ENCODE measurements at regions not wholly inside any gene's neighbourhood (a gene's known extent, or its start where the extent isn't known, plus 50 kb on each side); places are given as distances from the start of the nearest gene placed in this dataset.
"Not testable (repeated sequence)": the region's sequence is repeated elsewhere in the genome, so short reads cannot be mapped to it uniquely, and the experiment has no call there.

DNA sequence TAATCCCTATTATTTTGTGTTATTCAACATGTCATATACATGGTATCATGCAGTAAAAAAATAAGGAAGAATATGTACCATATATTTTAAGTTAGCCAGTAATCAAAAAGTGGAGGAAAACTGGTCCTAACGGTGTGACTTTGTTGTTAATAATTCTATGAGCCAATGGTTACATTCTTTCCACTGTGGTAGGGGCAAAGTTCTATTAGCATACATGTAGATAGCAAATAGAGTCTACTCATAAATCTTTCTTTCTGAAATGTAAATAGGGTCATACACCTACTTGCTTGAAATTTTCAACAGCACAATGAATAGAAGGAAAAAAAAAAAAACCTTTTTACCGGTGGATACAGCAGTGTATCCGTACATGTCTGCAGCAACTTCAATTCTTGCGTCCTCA, 364.8 kb downstream of the RAB38 start:
- no peaks in the 10 kb centered on the region for H3K36me3 ChIP-seq (ENCODE audit: insufficient read depth, low read depth, low read length)
- H3K27ac ChIP-seq (ENCODE audit: low read length), result no peak overlapping the region
- H3K9ac ChIP-seq (ENCODE audit: low read depth, low read length), result no peak overlapping the region
- H3K4me1 ChIP-seq (ENCODE audit: insufficient read depth, low read length), result no peaks in the 10 kb centered on the region
- no peaks in the 10 kb centered on the region for H3K9me3 ChIP-seq (ENCODE audit: insufficient read depth, low read depth, low read length)
- no peak overlapping the region for H3K4me3 ChIP-seq (ENCODE audit: low read length)
- no peaks in the 10 kb centered on the region for H3K27me3 ChIP-seq (ENCODE audit: insufficient read depth, low read length)

DNA sequence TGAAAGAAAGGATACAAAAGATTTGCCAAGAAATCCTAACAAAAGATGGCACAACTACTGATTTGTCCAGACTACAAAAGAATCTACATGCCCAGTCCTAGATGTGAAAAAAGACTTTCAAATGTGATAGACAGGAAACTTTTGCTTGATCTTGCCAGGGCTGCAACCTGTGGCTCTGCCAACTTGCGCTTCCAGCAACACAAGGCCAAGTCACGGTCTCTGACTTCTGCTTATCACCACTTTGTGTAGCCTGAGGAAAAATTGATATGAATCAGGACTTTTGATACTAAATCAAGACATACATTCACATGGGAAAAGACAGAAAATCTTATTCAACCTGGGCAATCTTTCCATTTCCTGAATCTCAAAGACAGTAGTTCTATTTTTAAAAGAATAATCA, 366.0 kb downstream of the RAB38 start:
- H3K4me1 ChIP-seq (ENCODE audit: insufficient read depth, low read length), result no peaks in the 10 kb centered on the region
- no peaks in the 10 kb centered on the region for H3K36me3 ChIP-seq (ENCODE audit: insufficient read depth, low read depth, low read length)
- H3K4me3 ChIP-seq (ENCODE audit: low read length), result no peak overlapping the region
- H3K9me3 ChIP-seq (ENCODE audit: insufficient read depth, low read depth, low read length), result no peaks in the 10 kb centered on the region
- no peak overlapping the region for H3K27ac ChIP-seq (ENCODE audit: low read length)
- H3K27me3 ChIP-seq (ENCODE audit: insufficient read depth, low read length), result no peaks in the 10 kb centered on the region
- H3K9ac ChIP-seq (ENCODE audit: low read depth, low read length), result no peak overlapping the region

DNA sequence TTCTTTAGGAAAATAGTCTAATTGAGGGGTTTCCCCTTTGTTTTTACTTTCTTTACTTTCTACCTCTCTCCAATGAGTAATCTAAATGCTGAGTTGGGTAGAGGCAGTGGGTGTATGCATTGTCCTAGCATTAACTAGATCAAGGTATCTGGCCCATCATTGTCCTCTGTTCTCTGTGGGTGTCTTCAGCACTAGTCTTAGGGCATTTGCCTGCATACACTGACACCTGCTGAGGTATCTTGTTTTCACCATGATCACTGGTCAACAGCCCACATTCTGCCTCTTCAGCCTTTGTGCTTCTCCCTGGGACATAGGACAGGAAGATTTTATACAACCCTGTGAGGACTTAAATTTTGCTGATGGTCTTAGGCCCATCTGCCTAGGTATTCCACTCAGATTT, 371.1 kb downstream of the RAB38 start:
- Histone ChIP-seq H3K27me3 (ENCODE audit: insufficient read depth, low read length) (no peaks in the 10 kb centered on the region), H3K9ac (ENCODE audit: low read depth, low read length) (no peak overlapping the region), H3K4me1 (ENCODE audit: insufficient read depth, low read length) (no peaks in the 10 kb centered on the region), H3K27ac (ENCODE audit: low read length) (no peak overlapping the region), H3K9me3 (ENCODE audit: insufficient read depth, low read depth, low read length) (no peaks in the 10 kb centered on the region), H3K4me3 (ENCODE audit: low read length) (no peak overlapping the region), H3K36me3 (ENCODE audit: insufficient read depth, low read depth, low read length) (no peaks in the 10 kb centered on the region)

DNA sequence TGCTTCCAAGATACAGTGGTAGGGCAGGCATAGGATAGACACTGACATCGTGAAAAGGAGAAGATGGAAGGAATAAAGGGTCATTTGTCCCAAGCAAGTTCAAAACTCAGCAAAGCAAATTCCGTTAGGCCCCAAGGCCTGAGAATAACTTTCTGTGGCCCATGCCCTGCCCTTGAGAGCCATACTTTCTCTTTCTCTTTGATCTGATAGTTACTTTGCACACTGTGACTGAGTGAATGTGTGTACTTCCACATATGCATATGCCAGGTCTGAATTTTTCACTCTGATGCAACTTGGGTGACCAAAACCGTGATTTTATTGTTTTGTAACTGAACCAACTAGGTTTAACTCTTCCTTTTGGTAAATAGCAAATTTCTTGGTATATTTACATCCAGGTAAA, 371.5 kb downstream of the RAB38 start:
- Histone ChIP-seq H3K27ac (ENCODE audit: low read length) (no peak overlapping the region), H3K27me3 (ENCODE audit: insufficient read depth, low read length) (no peaks in the 10 kb centered on the region), H3K9ac (ENCODE audit: low read depth, low read length) (no peak overlapping the region), H3K4me3 (ENCODE audit: low read length) (no peak overlapping the region), H3K4me1 (ENCODE audit: insufficient read depth, low read length) (no peaks in the 10 kb centered on the region), H3K36me3 (ENCODE audit: insufficient read depth, low read depth, low read length) (no peaks in the 10 kb centered on the region), H3K9me3 (ENCODE audit: insufficient read depth, low read depth, low read length) (no peaks in the 10 kb centered on the region)

DNA sequence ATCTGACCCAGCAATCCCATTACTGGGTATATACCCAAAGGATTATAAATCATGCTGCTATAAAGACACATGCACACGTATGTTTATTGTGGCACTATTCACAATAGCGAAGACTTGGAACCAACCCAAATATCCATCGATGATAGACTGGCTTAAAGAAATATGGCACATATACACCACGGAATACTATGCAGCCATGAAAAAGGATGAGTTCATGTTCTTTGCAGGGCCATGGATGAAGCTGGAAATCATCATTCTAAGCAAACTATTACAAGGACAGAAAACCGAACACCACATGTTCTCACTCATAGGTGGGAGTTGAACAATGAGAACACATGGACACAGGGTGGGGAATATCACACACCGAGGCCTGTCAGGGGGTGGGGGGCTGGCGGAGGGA, 390.4 kb downstream of the RAB38 start:
- not testable (repeated sequence) for H3K27ac ChIP-seq (ENCODE audit: low read length); H3K27me3 ChIP-seq (ENCODE audit: insufficient read depth, low read length); H3K4me1 ChIP-seq (ENCODE audit: insufficient read depth, low read length); H3K9ac ChIP-seq (ENCODE audit: low read depth, low read length); H3K36me3 ChIP-seq (ENCODE audit: insufficient read depth, low read depth, low read length); H3K9me3 ChIP-seq (ENCODE audit: insufficient read depth, low read depth, low read length); H3K4me3 ChIP-seq (ENCODE audit: low read length)

DNA sequence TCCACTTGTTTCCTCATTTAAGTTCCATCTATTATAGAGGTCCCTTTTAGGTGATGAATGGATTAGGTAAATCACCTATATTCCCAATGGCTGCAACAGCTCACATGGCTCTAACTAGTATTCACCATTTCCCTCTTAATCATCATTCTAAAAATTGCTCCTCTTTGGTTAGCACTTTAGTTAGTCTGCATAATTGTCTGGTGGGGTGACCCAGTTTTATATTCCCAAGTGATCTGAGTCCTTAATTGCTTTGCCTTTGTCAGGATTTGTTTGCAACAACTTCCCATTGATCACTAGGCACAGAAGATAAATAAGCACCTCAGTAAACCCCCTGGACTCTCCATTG, 395.2 kb downstream of the RAB38 start:
- H3K9me3 ChIP-seq (ENCODE audit: insufficient read depth, low read depth, low read length), result no peaks in the 10 kb centered on the region
- no peaks in the 10 kb centered on the region for H3K27me3 ChIP-seq (ENCODE audit: insufficient read depth, low read length)
- no peak overlapping the region for H3K27ac ChIP-seq (ENCODE audit: low read length)
- no peak overlapping the region for H3K9ac ChIP-seq (ENCODE audit: low read depth, low read length)
- no peaks in the 10 kb centered on the region for H3K4me1 ChIP-seq (ENCODE audit: insufficient read depth, low read length)
- no peak overlapping the region for H3K4me3 ChIP-seq (ENCODE audit: low read length)
- no peaks in the 10 kb centered on the region for H3K36me3 ChIP-seq (ENCODE audit: insufficient read depth, low read depth, low read length)

DNA sequence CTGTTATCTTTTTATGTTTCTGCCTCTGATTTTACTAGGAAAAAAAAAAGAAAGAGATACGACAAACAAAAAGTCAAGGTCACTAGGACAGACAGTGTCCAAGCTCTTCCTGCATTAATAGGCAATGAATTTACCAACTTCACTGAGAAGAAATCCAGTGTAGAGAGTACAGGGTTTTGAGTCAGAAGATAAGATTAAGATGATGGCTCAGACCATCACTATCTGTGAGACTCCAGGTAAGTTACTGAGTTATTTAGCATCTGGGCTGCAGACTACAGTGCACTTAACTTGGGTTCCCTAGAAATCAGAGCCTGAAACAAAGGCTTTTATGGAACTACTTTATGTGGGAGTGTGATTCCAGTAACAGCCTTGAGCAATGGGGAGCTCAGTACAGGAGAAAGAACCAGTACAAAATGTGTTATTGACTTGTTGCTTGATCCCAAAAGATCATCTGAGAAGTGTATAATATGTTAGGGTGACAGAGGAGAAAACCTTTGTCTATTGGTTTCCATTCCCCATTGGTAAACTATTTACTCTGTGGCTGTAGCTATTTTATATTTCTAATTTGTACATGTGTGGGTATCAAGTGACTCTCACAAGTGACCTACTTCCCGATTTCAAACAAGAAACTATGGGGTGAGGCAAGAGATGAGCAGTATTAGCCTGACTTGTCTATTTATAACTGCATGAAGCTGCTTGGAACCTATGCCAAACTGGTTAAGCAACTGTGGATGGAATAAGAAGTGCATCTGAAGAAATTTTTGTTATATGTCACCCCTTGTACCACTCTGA, 395.8 kb downstream of the RAB38 start:
- no peaks in the 10 kb centered on the region for H3K36me3 ChIP-seq (ENCODE audit: insufficient read depth, low read depth, low read length)
- H3K4me3 ChIP-seq (ENCODE audit: low read length), result no peak overlapping the region
- H3K27ac ChIP-seq (ENCODE audit: low read length), result no peak overlapping the region
- H3K4me1 ChIP-seq (ENCODE audit: insufficient read depth, low read length), result no peaks in the 10 kb centered on the region
- no peaks in the 10 kb centered on the region for H3K9me3 ChIP-seq (ENCODE audit: insufficient read depth, low read depth, low read length)
- H3K27me3 ChIP-seq (ENCODE audit: insufficient read depth, low read length), result no peaks in the 10 kb centered on the region
- no peak overlapping the region for H3K9ac ChIP-seq (ENCODE audit: low read depth, low read length)

DNA sequence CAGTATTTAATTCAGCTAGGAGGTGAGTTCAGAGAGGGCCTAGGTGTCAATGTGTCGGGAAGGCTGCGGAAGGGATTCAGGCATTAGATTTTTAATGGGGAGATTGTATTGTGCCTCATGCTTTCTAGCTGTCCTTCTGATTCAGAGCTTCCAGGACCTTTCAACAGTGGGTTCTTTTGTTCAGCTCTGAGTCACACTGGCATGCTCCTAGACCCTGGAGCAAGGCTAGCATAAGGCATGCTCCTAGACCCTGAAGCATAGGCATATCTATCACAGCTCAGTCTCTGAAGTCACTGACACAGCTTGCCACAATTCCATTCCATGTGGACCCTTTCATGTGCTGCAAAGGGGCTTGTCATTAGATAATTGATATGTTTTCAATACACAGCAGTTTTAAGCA, 396.9 kb downstream of the RAB38 start:
- Histone ChIP-seq H3K4me3 (ENCODE audit: low read length) (no peak overlapping the region), H3K27me3 (ENCODE audit: insufficient read depth, low read length) (no peaks in the 10 kb centered on the region), H3K36me3 (ENCODE audit: insufficient read depth, low read depth, low read length) (no peaks in the 10 kb centered on the region), H3K9me3 (ENCODE audit: insufficient read depth, low read depth, low read length) (no peaks in the 10 kb centered on the region), H3K27ac (ENCODE audit: low read length) (no peak overlapping the region), H3K9ac (ENCODE audit: low read depth, low read length) (no peak overlapping the region), H3K4me1 (ENCODE audit: insufficient read depth, low read length) (no peaks in the 10 kb centered on the region)

DNA sequence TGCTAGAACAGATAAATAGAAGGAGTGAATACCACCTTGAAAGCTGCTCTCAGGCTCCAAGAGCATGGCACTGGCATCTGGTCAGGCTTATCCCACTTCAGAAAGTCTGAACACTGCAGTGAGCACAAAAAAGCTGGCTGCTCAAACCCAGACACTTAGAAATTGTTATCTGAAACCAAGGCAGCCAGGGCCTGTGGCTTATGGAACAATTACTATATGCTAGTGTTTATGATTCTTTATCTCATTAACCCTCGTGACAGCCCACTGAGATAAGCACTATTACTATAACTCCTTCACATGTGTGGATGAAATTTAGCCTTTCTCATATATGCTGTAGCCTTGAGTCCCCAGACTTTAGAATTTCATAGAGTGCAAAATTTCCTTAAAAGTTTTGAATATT, 400.2 kb downstream of the RAB38 start:
- Histone ChIP-seq H3K9ac (ENCODE audit: low read depth, low read length) (no peak overlapping the region), H3K4me1 (ENCODE audit: insufficient read depth, low read length) (no peaks in the 10 kb centered on the region), H3K4me3 (ENCODE audit: low read length) (no peak overlapping the region), H3K36me3 (ENCODE audit: insufficient read depth, low read depth, low read length) (no peaks in the 10 kb centered on the region), H3K27ac (ENCODE audit: low read length) (no peak overlapping the region), H3K27me3 (ENCODE audit: insufficient read depth, low read length) (no peaks in the 10 kb centered on the region), H3K9me3 (ENCODE audit: insufficient read depth, low read depth, low read length) (no peaks in the 10 kb centered on the region)

DNA sequence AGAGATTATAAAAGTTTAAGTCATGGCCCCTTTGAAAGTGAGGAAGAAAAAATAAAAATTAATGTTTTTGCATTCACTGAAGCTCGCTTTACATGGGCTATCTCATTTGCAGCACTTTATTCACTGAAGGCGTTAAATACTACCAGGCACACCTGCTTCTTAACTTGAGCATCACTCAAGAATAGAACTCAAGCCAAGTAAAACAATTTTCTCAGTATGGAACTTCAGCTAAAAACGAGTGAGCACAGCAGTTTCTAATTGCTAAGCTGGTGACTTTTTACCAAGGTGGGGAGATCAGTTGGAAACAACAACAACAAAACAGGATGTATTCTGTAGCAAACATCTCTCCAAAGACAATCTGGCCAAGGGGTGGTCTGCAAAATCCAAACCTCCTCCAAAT, 405.6 kb downstream of the RAB38 start:
- H3K4me3 ChIP-seq (ENCODE audit: low read length), result no peak overlapping the region
- H3K27me3 ChIP-seq (ENCODE audit: insufficient read depth, low read length), result no peaks in the 10 kb centered on the region
- H3K9ac ChIP-seq (ENCODE audit: low read depth, low read length), result no peak overlapping the region
- H3K27ac ChIP-seq (ENCODE audit: low read length), result no peak overlapping the region
- no peaks in the 10 kb centered on the region for H3K9me3 ChIP-seq (ENCODE audit: insufficient read depth, low read depth, low read length)
- peaks cover 5% of the 10 kb centered on the region for H3K4me1 ChIP-seq (ENCODE audit: insufficient read depth, low read length)
- no peaks in the 10 kb centered on the region for H3K36me3 ChIP-seq (ENCODE audit: insufficient read depth, low read depth, low read length)

DNA sequence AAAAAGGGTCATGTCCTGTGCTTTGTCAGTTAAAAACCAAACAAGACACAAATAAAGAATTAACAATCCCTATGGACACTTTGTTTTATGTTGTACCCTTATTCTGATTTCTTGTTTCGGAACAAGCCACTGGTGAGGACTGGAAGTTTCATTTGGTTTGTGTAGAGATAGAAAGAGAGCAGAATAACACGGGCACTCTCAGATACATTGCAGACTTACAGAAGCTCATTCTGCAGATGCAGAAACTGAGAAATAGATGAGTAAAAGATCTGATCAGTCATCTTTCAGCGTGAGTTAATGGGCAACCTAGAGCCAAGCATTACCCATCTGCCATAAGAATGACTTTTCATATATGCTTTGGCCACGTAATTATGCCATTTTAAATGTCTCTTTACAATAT, 407.6 kb downstream of the RAB38 start:
- H3K36me3 ChIP-seq (ENCODE audit: insufficient read depth, low read depth, low read length), result no peaks in the 10 kb centered on the region
- peaks cover 5% of the 10 kb centered on the region for H3K4me1 ChIP-seq (ENCODE audit: insufficient read depth, low read length)
- no peaks in the 10 kb centered on the region; the same call in 1 of the 2 replicates for H3K9me3 ChIP-seq (ENCODE audit: insufficient read depth, low read depth, low read length)
- H3K4me3 ChIP-seq (ENCODE audit: low read length), result no peak overlapping the region
- no peak overlapping the region for H3K9ac ChIP-seq (ENCODE audit: low read depth, low read length)
- H3K27ac ChIP-seq (ENCODE audit: low read length), result no peak overlapping the region
- no peaks in the 10 kb centered on the region for H3K27me3 ChIP-seq (ENCODE audit: insufficient read depth, low read length)

DNA sequence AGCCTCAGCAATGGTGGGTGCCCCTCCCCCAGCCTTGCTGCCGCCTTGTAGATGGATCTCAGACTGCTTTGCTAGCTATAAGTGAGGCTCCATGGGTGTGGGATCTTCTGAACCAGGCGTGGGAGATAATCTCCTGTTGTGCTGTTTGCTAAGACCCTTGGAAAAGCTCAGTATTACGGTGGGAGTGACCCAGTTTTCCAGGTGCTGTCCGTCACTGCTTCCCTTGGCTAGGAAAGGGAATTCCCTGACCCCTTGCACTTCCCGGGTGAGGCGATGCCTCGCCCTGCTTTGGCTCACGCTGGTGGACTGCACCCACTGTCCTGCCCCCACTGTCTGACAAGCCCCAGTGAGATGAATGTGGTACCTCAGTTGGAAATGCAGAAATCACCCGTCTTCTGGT, 411.2 kb downstream of the RAB38 start:
- H3K36me3 ChIP-seq (ENCODE audit: insufficient read depth, low read depth, low read length); H3K9me3 ChIP-seq (ENCODE audit: insufficient read depth, low read depth, low read length); H3K4me1 ChIP-seq (ENCODE audit: insufficient read depth, low read length); H3K4me3 ChIP-seq (ENCODE audit: low read length); H3K9ac ChIP-seq (ENCODE audit: low read depth, low read length); H3K27ac ChIP-seq (ENCODE audit: low read length); H3K27me3 ChIP-seq (ENCODE audit: insufficient read depth, low read length): not testable (repeated sequence)
